IMR-90 (cell line): ENCODE measurements at regions not wholly inside any gene's neighbourhood (a gene's known extent, or its start where the extent isn't known, plus 50 kb on each side); places are given as distances from the start of the nearest gene placed in this dataset.

Experiments
- ATAC-seq: fragments of 200-7000 bp; cut with Tn5 transposase; 2 replicates; pipeline ENCODE4 v1.9.1; 2020; ENCODE audit warnings: low read depth, mild to moderate bottlenecking, moderate library complexity
- BruUV-seq: library from RNA; stranded (reverse); fragments of 400-500 nt; replicated peaks from 2 replicates; lab custom pipeline; 2021; lab: Mats Ljungman, UMichigan
- CTCF ChIA-PET: fragments of 300-600 bp; formaldehyde crosslinking; extraction: SDS; loops from one replicate; lab custom pipeline; 2021; ENCODE audit warnings: antibody characterized with exemption; lab: Yijun Ruan, JAX
- POLR2A ChIA-PET: fragments of 300-600 bp; sonication (Branson Sonifier 250); formaldehyde crosslinking; loops from one replicate; lab custom pipeline; 2022; ENCODE audit warnings: antibody characterized with exemption; ENCODE audit not compliant: unreplicated experiment; lab: Charles Lee
- DNase-seq: peaks from one replicate; pipeline ENCODE4 v3.0.0; 2013
- H2AFZ ChIP-seq: replicated peaks from 2 replicates; pipeline ENCODE3; 2013; ENCODE audit warnings: low read length, mild to moderate bottlenecking; ENCODE audit not compliant: poor library complexity
- H2AK5ac ChIP-seq: 2 replicates; pipeline ENCODE4 v1.6.1; 2013; ENCODE audit warnings: low read depth, low read length, inconsistent platforms
- H2AK9ac ChIP-seq: replicated peaks from 2 replicates; pipeline ENCODE3; 2013; ENCODE audit warnings: mild to moderate bottlenecking, low read depth, low read length, moderate library complexity; ENCODE audit not compliant: poor library complexity
- H2BK120ac ChIP-seq: 2 replicates; pipeline ENCODE4 v1.6.1; 2013; ENCODE audit warnings: low read depth, low read length, inconsistent platforms
- H2BK15ac ChIP-seq: 3 replicates; pipeline ENCODE4 v1.6.1; 2013; ENCODE audit warnings: low read depth, low read length, inconsistent platforms
- H2BK20ac ChIP-seq: 2 replicates; pipeline ENCODE4 v1.6.1; 2013; ENCODE audit warnings: low read depth, mild to moderate bottlenecking, inconsistent platforms, low read length, moderate library complexity
- H2BK5ac ChIP-seq: 2 replicates; pipeline ENCODE4 v1.6.1; 2013; ENCODE audit warnings: mild to moderate bottlenecking, low read depth, low read length, inconsistent platforms; ENCODE audit not compliant: poor library complexity, severe bottlenecking
- H3K14ac ChIP-seq: replicated peaks from 2 replicates; pipeline ENCODE4 v1.6.1; 2013; ENCODE audit warnings: low read depth, low read length, inconsistent platforms
- H3K18ac ChIP-seq: 2 replicates; pipeline ENCODE4 v1.6.1; 2013; ENCODE audit warnings: low read depth, low read length, control low read depth
- H3K23ac ChIP-seq: 2 replicates; pipeline ENCODE4 v1.6.1; 2013; ENCODE audit warnings: low read depth, low read length, inconsistent platforms
- H3K27ac ChIP-seq: 2 replicates; pipeline ENCODE4 v1.5.1; 2013; ENCODE audit warnings: mild to moderate bottlenecking, control low read depth, low read length; ENCODE audit not compliant: insufficient read depth
- H3K27me3 ChIP-seq: 2 replicates; pipeline ENCODE4 v1.6.1; 2013; ENCODE audit warnings: low read length; ENCODE audit not compliant: control insufficient read depth, insufficient read depth
- H3K36me3 ChIP-seq: 2 replicates; pipeline ENCODE4 v1.6.1; 2013; ENCODE audit warnings: low read length, mixed read lengths; ENCODE audit not compliant: control insufficient read depth, insufficient read depth
- H3K4ac ChIP-seq: 2 replicates; pipeline ENCODE4 v1.6.1; 2013; ENCODE audit warnings: low read depth, low read length, inconsistent platforms
- H3K4me1 ChIP-seq: 2 replicates; pipeline ENCODE4 v1.6.1; 2013; ENCODE audit warnings: low read length, mixed read lengths; ENCODE audit not compliant: control insufficient read depth, insufficient read depth
- H3K4me2 ChIP-seq: 2 replicates; pipeline ENCODE4 v1.6.1; 2013; ENCODE audit warnings: low read depth, mild to moderate bottlenecking, control low read depth, low read length, moderate library complexity
- H3K4me3 ChIP-seq: 2 replicates; pipeline ENCODE4 v1.5.1; 2013; ENCODE audit warnings: low read depth, mild to moderate bottlenecking, control low read depth, low read length, moderate library complexity; ENCODE audit not compliant: insufficient read depth
- H3K56ac ChIP-seq: 2 replicates; pipeline ENCODE4 v1.6.1; 2013; ENCODE audit warnings: low read length, inconsistent platforms; ENCODE audit not compliant: insufficient read depth; ENCODE audit errors: extremely low read depth
- H3K79me1 ChIP-seq, 2 experiments: 2 replicates each; pipeline ENCODE4 v1.6.1; 2013; ENCODE audit warnings: low read length in 2 of 2, inconsistent platforms in 1 of 2, low read depth in 1 of 2
- H3K9ac ChIP-seq: 2 replicates; pipeline ENCODE4 v1.6.1; 2013; ENCODE audit warnings: low read depth, low read length, control low read depth
- H3K9me1 ChIP-seq: 2 replicates; pipeline ENCODE4 v1.6.1; 2013; ENCODE audit warnings: low read length, inconsistent platforms; ENCODE audit not compliant: insufficient read depth
- H3K9me3 ChIP-seq: 2 replicates; pipeline ENCODE4 v1.6.1; 2013; ENCODE audit warnings: low read length; ENCODE audit not compliant: control insufficient read depth, insufficient read depth
- H4K20me1 ChIP-seq: 2 replicates; pipeline ENCODE4 v1.6.1; 2013; ENCODE audit warnings: low read length, inconsistent platforms; ENCODE audit not compliant: insufficient read depth
- H4K5ac ChIP-seq: 2 replicates; pipeline ENCODE4 v1.6.1; 2013; ENCODE audit warnings: mild to moderate bottlenecking, low read depth, low read length, control low read depth
- H4K8ac ChIP-seq, 2 experiments: 2 replicates each; pipeline ENCODE4 v1.6.1; 2013; ENCODE audit warnings: low read depth in 2 of 2, low read length in 2 of 2, control low read depth in 1 of 2, inconsistent platforms in 1 of 2
- H4K91ac ChIP-seq: 2 replicates; pipeline ENCODE4 v1.6.1; 2013; ENCODE audit warnings: low read depth, low read length, inconsistent platforms; ENCODE audit not compliant: insufficient read depth
- FOS ChIP-seq: fragments of 150-350 bp; IDR thresholded peaks from 2 replicates; pipeline ENCODE4 v1.6.1; 2016; ENCODE audit warnings: low read depth, low read length
- NFE2L2 ChIP-seq: fragments of 150-350 bp; IDR thresholded peaks from 2 replicates; pipeline ENCODE4 v1.6.1; 2016; ENCODE audit warnings: low read depth, mild to moderate bottlenecking, low read length
- RAD21 ChIP-seq: IDR thresholded peaks from 2 replicates; pipeline ENCODE4 v1.6.1; 2012; ENCODE audit warnings: low read length, improper control_type of control experiment
- dilution Hi-C: fragments of 300-500 bp; cut with HindIII; formaldehyde crosslinking; loops from one replicate; pipeline ENCODE4 v1.14.3; 2018; ENCODE audit warnings: low sequenced_read_pairs; ENCODE audit not compliant: unreplicated experiment
- in situ Hi-C: fragments of 300-500 bp; cut with MboI; formaldehyde crosslinking; loops from 3 replicates; pipeline ENCODE4 v1.14.3; 2019; ENCODE audit warnings: low sequenced_read_pairs, inconsistent platforms, mixed read lengths
- intact Hi-C: fragments of 100-400 bp; cut with micrococcal nuclease; formaldehyde crosslinking; loops from 2 replicates; pipeline ENCODE4 v1.10.0; 2022

GRCh38 chr9:7287986-7288385 is 511.6 kb downstream of the DMAC1 start:
- in situ Hi-C loops: no loop called here
- ATAC-seq: no peak
- no peak overlapping the region for H3K27ac ChIP-seq
- no peak overlapping the region for H3K18ac ChIP-seq
- H3K4me2 ChIP-seq: no peak overlapping the region
- H3K79me1 ChIP-seq: no peaks in the 10 kb centered on the region
- no peak overlapping the region for H2AK5ac ChIP-seq
- dilution Hi-C loops: no loop called here
- no peak overlapping the region for H3K4me3 ChIP-seq
- no peaks in the 10 kb centered on the region for H3K4me1 ChIP-seq
- no peak overlapping the region for H2BK120ac ChIP-seq
- H3K9me1 ChIP-seq: no peaks in the 10 kb centered on the region
- H2BK15ac ChIP-seq: no peak overlapping the region
- no peak overlapping the region for H2BK5ac ChIP-seq
- ChIA-PET CTCF (no interaction called here), POLR2A (no interaction called here)
- no peak overlapping the region for H2AFZ ChIP-seq
- no peak overlapping the region for H3K23ac ChIP-seq
- BruUV-seq: no TSS peak
- TF ChIP-seq FOS (no peak), NFE2L2 (no peak), RAD21 (no peak)
- intact Hi-C loops: no loop called here
- no peak overlapping the region for H3K4ac ChIP-seq
- no peaks in the 10 kb centered on the region for H3K9me3 ChIP-seq
- no peak overlapping the region for H3K14ac ChIP-seq
- H4K20me1 ChIP-seq: no peaks in the 10 kb centered on the region
- H2BK20ac ChIP-seq: no peak overlapping the region
- H4K91ac ChIP-seq: no peak overlapping the region
- no peak for DNase-seq
- no peak overlapping the region for H4K5ac ChIP-seq
- peaks cover 2% of the 10 kb centered on the region for H3K27me3 ChIP-seq
- H3K9ac ChIP-seq: no peak overlapping the region
- no peak overlapping the region for H4K8ac ChIP-seq
- no peak overlapping the region for H2AK9ac ChIP-seq
- H3K36me3 ChIP-seq: no peaks in the 10 kb centered on the region
- no peak overlapping the region for H3K56ac ChIP-seq
